ENCODE measurements at regions not wholly inside any gene's neighbourhood (a gene's known extent, or its start where the extent isn't known, plus 50 kb on each side); places are given as distances from the start of the nearest gene placed in this dataset.

DNA sequence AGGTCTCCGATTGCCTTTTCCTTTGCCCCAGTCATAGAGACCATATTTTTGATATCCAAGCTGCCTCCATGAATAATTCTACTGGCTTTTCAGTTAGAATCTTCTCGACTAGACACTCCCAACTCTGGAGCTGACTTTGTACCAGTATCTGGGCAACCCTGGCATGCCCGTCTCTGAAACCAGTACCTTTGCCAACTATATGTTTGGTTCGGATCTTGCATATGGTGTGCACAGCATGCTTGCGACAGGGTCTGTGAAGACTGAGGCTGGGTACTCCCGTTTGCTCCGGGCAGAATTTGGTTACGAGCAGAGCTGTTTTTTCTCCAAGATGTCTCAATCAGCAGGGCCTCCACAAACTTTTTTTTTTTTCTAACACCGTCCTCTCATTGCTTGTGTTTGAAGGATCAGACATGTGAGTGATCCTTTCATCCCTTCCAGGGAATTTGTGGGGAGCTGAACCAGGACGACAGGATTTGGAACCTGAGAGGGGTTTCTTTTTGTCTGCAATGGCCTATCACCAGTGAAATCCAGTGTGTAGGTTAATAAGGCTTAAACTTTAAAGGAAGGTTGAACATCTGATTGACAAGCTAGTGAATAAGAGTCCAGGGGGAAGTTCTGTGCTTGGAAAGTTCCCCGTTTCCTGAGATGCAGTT is 322.3 kb downstream of the MYCN start:
- TF ChIP-seq CTCF (IDR thresholded peaks at IDR 0.05) (no peak), POLR2A (IDR thresholded peaks at IDR 0.05) (no peak)
